ENCODE measurements at regions not wholly inside any gene's neighbourhood (a gene's known extent, or its start where the extent isn't known, plus 50 kb on each side); places are given as distances from the start of the nearest gene placed in this dataset.

DNA sequence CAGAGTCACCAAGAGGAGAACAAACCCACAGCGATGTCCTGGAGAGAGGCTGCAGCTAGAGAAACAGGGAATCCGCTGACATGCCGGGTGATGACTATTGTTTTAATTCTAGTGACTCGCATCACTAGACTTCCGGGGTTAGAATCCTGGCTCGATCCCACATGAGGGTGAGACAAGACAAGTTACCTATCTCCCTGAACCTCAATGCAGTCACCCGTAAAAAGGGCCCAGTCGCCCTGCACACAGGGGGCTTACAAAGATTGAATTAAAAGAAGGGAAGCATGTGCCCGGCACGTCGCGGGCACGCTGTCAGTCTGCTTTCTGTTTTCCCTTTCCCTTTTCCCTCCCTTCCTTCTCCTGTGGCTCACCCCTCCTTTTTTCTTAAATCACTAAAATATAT is 212.9 kb upstream of the FOXF1 start:
- Mint-ChIP-seq H3K4me1 (ENCODE audit: unreplicated experiment) (peaks cover 7% of the 10 kb centered on the region), H3K27ac (ENCODE audit: unreplicated experiment) (no peak overlapping the region), H3K27me3 (ENCODE audit: unreplicated experiment) (peaks cover 84% of the 10 kb centered on the region), H3K4me3 (ENCODE audit: unreplicated experiment) (no peak overlapping the region), H3K36me3 (ENCODE audit: unreplicated experiment) (no peaks in the 10 kb centered on the region), H3K9me3 (ENCODE audit: unreplicated experiment) (no peaks in the 10 kb centered on the region)
- no peak for DNase-seq (ENCODE audit: extremely low spot score, unreplicated experiment)
- TF ChIP-seq, protein P1, sequence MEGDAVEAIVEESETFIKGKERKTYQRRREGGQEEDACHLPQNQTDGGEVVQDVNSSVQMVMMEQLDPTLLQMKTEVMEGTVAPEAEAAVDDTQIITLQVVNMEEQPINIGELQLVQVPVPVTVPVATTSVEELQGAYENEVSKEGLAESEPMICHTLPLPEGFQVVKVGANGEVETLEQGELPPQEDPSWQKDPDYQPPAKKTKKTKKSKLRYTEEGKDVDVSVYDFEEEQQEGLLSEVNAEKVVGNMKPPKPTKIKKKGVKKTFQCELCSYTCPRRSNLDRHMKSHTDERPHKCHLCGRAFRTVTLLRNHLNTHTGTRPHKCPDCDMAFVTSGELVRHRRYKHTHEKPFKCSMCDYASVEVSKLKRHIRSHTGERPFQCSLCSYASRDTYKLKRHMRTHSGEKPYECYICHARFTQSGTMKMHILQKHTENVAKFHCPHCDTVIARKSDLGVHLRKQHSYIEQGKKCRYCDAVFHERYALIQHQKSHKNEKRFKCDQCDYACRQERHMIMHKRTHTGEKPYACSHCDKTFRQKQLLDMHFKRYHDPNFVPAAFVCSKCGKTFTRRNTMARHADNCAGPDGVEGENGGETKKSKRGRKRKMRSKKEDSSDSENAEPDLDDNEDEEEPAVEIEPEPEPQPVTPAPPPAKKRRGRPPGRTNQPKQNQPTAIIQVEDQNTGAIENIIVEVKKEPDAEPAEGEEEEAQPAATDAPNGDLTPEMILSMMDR (IDR thresholded peaks at IDR 0.05), result no peak

DNA sequence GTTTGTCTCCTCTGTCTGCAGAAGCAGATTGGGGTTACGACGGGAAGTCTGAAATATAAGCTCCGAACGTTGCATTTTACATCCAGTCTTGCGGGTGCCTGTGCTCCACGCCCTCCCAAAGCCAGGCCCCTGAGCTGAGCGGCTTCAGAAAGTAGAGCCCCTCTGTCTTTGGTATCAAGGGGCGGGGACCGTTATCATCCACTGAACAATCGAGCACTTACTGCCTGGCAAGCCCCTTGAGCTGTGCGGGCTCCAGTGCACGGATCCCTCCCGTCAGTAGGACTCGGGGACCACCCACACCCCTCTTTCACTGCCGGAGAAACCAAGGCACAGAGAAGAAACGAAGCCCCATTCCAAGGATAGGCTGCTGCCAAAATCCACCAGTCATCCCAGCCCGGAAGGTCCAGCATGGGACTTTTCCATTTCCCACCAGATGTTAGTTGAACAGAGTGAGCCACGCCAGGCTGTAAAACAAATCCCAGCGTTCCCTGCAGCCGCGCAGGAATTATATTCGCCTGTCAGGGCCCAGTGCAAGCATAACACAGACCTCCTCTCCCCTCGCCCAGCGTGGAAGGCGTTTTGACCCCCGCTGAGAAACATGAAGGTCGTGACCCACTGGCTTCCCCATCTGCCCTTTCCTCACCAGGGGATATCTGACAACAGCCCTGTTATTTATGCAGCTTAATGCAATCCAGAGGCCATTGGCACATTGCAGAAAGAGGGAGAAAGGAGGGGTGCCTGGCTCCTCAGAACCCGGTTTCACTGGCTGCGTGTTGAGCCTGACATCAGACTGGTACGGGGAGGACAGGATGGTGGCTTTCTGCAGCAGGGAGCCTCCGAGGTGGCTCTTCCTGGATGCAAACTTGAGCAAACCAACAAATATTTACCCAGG is 212.2 kb upstream of the FOXF1 start:
- no peak for DNase-seq (ENCODE audit: extremely low spot score, unreplicated experiment)
- Mint-ChIP-seq H3K27me3 (ENCODE audit: unreplicated experiment) (peaks cover 83% of the 10 kb centered on the region), H3K36me3 (ENCODE audit: unreplicated experiment) (no peaks in the 10 kb centered on the region), H3K9me3 (ENCODE audit: unreplicated experiment) (no peaks in the 10 kb centered on the region), H3K4me1 (ENCODE audit: unreplicated experiment) (peaks cover 7% of the 10 kb centered on the region), H3K4me3 (ENCODE audit: unreplicated experiment) (no peak overlapping the region), H3K27ac (ENCODE audit: unreplicated experiment) (no peak overlapping the region)
- TF ChIP-seq, protein P1 (IDR thresholded peaks at IDR 0.05), result no peak

DNA sequence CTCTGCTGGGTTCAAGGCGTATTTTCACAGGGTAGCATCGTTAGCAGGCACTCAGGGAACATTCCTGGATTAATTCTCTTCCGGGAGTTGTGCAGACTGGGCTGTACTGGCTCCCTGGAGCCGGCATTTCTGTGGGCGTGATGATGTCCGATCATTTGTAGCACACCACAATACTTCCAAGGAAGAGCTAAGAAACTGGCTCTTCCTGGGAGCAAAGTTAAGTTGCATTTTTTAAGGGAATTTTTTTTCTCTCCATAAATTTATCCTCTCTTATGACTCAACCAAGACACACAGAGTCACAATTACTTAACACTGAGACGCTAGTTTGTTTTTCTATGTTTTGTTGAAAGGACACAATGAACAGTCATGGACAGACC is 211.6 kb upstream of the FOXF1 start:
- H3K36me3 Mint-ChIP-seq (ENCODE audit: unreplicated experiment), result no peaks in the 10 kb centered on the region

DNA sequence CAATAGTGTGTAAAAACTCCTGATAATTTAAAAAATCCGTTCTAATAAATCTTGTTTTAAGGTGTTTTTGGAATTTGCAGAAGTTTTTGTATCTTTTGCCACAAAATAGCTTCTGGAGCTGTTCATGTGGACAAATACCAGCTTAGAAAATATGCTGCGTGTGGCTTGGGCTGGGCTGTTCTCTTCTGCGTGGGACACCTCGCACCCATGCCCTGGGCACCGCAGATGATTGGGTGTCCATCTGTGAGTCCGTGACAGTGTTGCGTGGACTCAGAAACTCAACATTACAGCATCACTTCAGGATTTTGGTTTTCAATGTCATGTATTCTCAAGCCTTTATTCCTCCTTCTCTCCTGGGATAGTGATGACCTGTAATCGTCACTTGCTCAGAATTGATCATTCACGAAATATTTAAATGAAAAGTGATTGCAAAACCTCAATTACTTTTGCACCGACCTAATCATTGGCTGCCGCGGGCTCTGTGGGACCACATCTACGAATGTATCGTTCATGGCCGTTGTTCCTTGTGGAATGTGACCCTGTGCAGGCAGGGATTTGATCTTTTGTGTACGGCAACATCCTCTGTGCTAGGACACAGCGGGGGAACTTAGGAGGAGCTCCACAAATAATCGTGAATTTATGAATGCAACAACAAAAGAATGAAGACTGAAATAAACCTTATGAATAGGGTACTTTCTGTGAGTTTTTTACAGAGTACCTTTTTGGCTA is 210.3 kb upstream of the FOXF1 start:
- TF ChIP-seq, protein P1 (IDR thresholded peaks at IDR 0.05), result no peak
- Mint-ChIP-seq H3K36me3 (ENCODE audit: unreplicated experiment) (no peaks in the 10 kb centered on the region), H3K27me3 (ENCODE audit: unreplicated experiment) (peaks cover 73% of the 10 kb centered on the region), H3K9me3 (ENCODE audit: unreplicated experiment) (no peaks in the 10 kb centered on the region), H3K27ac (ENCODE audit: unreplicated experiment) (no peak overlapping the region), H3K4me3 (ENCODE audit: unreplicated experiment) (no peak overlapping the region), H3K4me1 (ENCODE audit: unreplicated experiment) (peaks cover 7% of the 10 kb centered on the region)
- no peak for DNase-seq (ENCODE audit: extremely low spot score, unreplicated experiment)

More for the DNA sequence above, 211.6 kb upstream of the FOXF1 start:
- no peak overlapping the region for H3K4me3 Mint-ChIP-seq (ENCODE audit: unreplicated experiment)
- TF ChIP-seq, protein P1 (IDR thresholded peaks at IDR 0.05), result no peak
- H3K9me3 Mint-ChIP-seq (ENCODE audit: unreplicated experiment), result no peaks in the 10 kb centered on the region
- peaks cover 7% of the 10 kb centered on the region for H3K4me1 Mint-ChIP-seq (ENCODE audit: unreplicated experiment)
- no peak overlapping the region for H3K27ac Mint-ChIP-seq (ENCODE audit: unreplicated experiment)
- peaks cover 77% of the 10 kb centered on the region for H3K27me3 Mint-ChIP-seq (ENCODE audit: unreplicated experiment)
- DNase-seq (ENCODE audit: extremely low spot score, unreplicated experiment), result no peak
